IMR-90 (cell line): ENCODE measurements at regions not wholly inside any gene's neighbourhood (a gene's known extent, or its start where the extent isn't known, plus 50 kb on each side); places are given as distances from the start of the nearest gene placed in this dataset.

Source experiments
- ATAC-seq: fragments of 200-7000 bp; cut with Tn5 transposase; 2 replicates; pipeline ENCODE4 v1.9.1; 2020; ENCODE audit warnings: low read depth, mild to moderate bottlenecking, moderate library complexity
- BruUV-seq: library from RNA; stranded (reverse); fragments of 400-500 nt; replicated peaks from 2 replicates; lab custom pipeline; 2021; lab: Mats Ljungman, UMichigan
- CTCF ChIA-PET: fragments of 300-600 bp; formaldehyde crosslinking; extraction: SDS; loops from one replicate; lab custom pipeline; 2021; ENCODE audit warnings: antibody characterized with exemption; lab: Yijun Ruan, JAX
- POLR2A ChIA-PET: fragments of 300-600 bp; sonication (Branson Sonifier 250); formaldehyde crosslinking; loops from one replicate; lab custom pipeline; 2022; ENCODE audit warnings: antibody characterized with exemption; ENCODE audit not compliant: unreplicated experiment; lab: Charles Lee
- DNase-seq: peaks from one replicate; pipeline ENCODE4 v3.0.0; 2013
- H2AFZ ChIP-seq: replicated peaks from 2 replicates; pipeline ENCODE3; 2013; ENCODE audit warnings: low read length, mild to moderate bottlenecking; ENCODE audit not compliant: poor library complexity
- H2AK5ac ChIP-seq: 2 replicates; pipeline ENCODE4 v1.6.1; 2013; ENCODE audit warnings: low read depth, low read length, inconsistent platforms
- H2AK9ac ChIP-seq: replicated peaks from 2 replicates; pipeline ENCODE3; 2013; ENCODE audit warnings: mild to moderate bottlenecking, low read depth, low read length, moderate library complexity; ENCODE audit not compliant: poor library complexity
- H2BK120ac ChIP-seq: 2 replicates; pipeline ENCODE4 v1.6.1; 2013; ENCODE audit warnings: low read depth, low read length, inconsistent platforms
- H2BK15ac ChIP-seq: 3 replicates; pipeline ENCODE4 v1.6.1; 2013; ENCODE audit warnings: low read depth, low read length, inconsistent platforms
- H2BK20ac ChIP-seq: 2 replicates; pipeline ENCODE4 v1.6.1; 2013; ENCODE audit warnings: low read depth, mild to moderate bottlenecking, inconsistent platforms, low read length, moderate library complexity
- H2BK5ac ChIP-seq: 2 replicates; pipeline ENCODE4 v1.6.1; 2013; ENCODE audit warnings: mild to moderate bottlenecking, low read depth, low read length, inconsistent platforms; ENCODE audit not compliant: poor library complexity, severe bottlenecking
- H3K14ac ChIP-seq: replicated peaks from 2 replicates; pipeline ENCODE4 v1.6.1; 2013; ENCODE audit warnings: low read depth, low read length, inconsistent platforms
- H3K18ac ChIP-seq: 2 replicates; pipeline ENCODE4 v1.6.1; 2013; ENCODE audit warnings: low read depth, low read length, control low read depth
- H3K23ac ChIP-seq: 2 replicates; pipeline ENCODE4 v1.6.1; 2013; ENCODE audit warnings: low read depth, low read length, inconsistent platforms
- H3K27ac ChIP-seq: 2 replicates; pipeline ENCODE4 v1.5.1; 2013; ENCODE audit warnings: mild to moderate bottlenecking, control low read depth, low read length; ENCODE audit not compliant: insufficient read depth
- H3K27me3 ChIP-seq: 2 replicates; pipeline ENCODE4 v1.6.1; 2013; ENCODE audit warnings: low read length; ENCODE audit not compliant: control insufficient read depth, insufficient read depth
- H3K36me3 ChIP-seq: 2 replicates; pipeline ENCODE4 v1.6.1; 2013; ENCODE audit warnings: low read length, mixed read lengths; ENCODE audit not compliant: control insufficient read depth, insufficient read depth
- H3K4ac ChIP-seq: 2 replicates; pipeline ENCODE4 v1.6.1; 2013; ENCODE audit warnings: low read depth, low read length, inconsistent platforms
- H3K4me1 ChIP-seq: 2 replicates; pipeline ENCODE4 v1.6.1; 2013; ENCODE audit warnings: low read length, mixed read lengths; ENCODE audit not compliant: control insufficient read depth, insufficient read depth
- H3K4me2 ChIP-seq: 2 replicates; pipeline ENCODE4 v1.6.1; 2013; ENCODE audit warnings: low read depth, mild to moderate bottlenecking, control low read depth, low read length, moderate library complexity
- H3K4me3 ChIP-seq: 2 replicates; pipeline ENCODE4 v1.5.1; 2013; ENCODE audit warnings: low read depth, mild to moderate bottlenecking, control low read depth, low read length, moderate library complexity; ENCODE audit not compliant: insufficient read depth
- H3K56ac ChIP-seq: 2 replicates; pipeline ENCODE4 v1.6.1; 2013; ENCODE audit warnings: low read length, inconsistent platforms; ENCODE audit not compliant: insufficient read depth; ENCODE audit errors: extremely low read depth
- H3K79me1 ChIP-seq, 2 experiments: 2 replicates each; pipeline ENCODE4 v1.6.1; 2013; ENCODE audit warnings: low read length in 2 of 2, inconsistent platforms in 1 of 2, low read depth in 1 of 2
- H3K9ac ChIP-seq: 2 replicates; pipeline ENCODE4 v1.6.1; 2013; ENCODE audit warnings: low read depth, low read length, control low read depth
- H3K9me1 ChIP-seq: 2 replicates; pipeline ENCODE4 v1.6.1; 2013; ENCODE audit warnings: low read length, inconsistent platforms; ENCODE audit not compliant: insufficient read depth
- H3K9me3 ChIP-seq: 2 replicates; pipeline ENCODE4 v1.6.1; 2013; ENCODE audit warnings: low read length; ENCODE audit not compliant: control insufficient read depth, insufficient read depth
- H4K20me1 ChIP-seq: 2 replicates; pipeline ENCODE4 v1.6.1; 2013; ENCODE audit warnings: low read length, inconsistent platforms; ENCODE audit not compliant: insufficient read depth
- H4K5ac ChIP-seq: 2 replicates; pipeline ENCODE4 v1.6.1; 2013; ENCODE audit warnings: mild to moderate bottlenecking, low read depth, low read length, control low read depth
- H4K8ac ChIP-seq, 2 experiments: 2 replicates each; pipeline ENCODE4 v1.6.1; 2013; ENCODE audit warnings: low read depth in 2 of 2, low read length in 2 of 2, control low read depth in 1 of 2, inconsistent platforms in 1 of 2
- H4K91ac ChIP-seq: 2 replicates; pipeline ENCODE4 v1.6.1; 2013; ENCODE audit warnings: low read depth, low read length, inconsistent platforms; ENCODE audit not compliant: insufficient read depth
- BHLHE40 ChIP-seq: fragments of 150-350 bp; IDR thresholded peaks from 2 replicates; pipeline ENCODE4 v1.6.1; 2016; ENCODE audit warnings: mild to moderate bottlenecking, low read depth, low read length
- CEBPB ChIP-seq: IDR thresholded peaks from 2 replicates; pipeline ENCODE4 v1.6.1; 2012; ENCODE audit warnings: low read depth, low read length, improper control_type of control experiment
- CHD1 ChIP-seq: IDR thresholded peaks from 2 replicates; pipeline ENCODE4 v1.6.1; 2012; ENCODE audit warnings: low read depth, low read length, improper control_type of control experiment
- CTCF ChIP-seq: conservative IDR thresholded peaks from 2 replicates; pipeline ENCODE4 v1.5.1; 2012; ENCODE audit warnings: mild to moderate bottlenecking, low read depth, low read length, improper control_type of control experiment
- FOS ChIP-seq: fragments of 150-350 bp; IDR thresholded peaks from 2 replicates; pipeline ENCODE4 v1.6.1; 2016; ENCODE audit warnings: low read depth, low read length
- MAFK ChIP-seq: IDR thresholded peaks from 2 replicates; pipeline ENCODE4 v1.6.1; 2012; ENCODE audit warnings: low read depth, low read length, improper control_type of control experiment
- MAZ ChIP-seq: IDR thresholded peaks from 2 replicates; pipeline ENCODE4 v1.6.1; 2012; ENCODE audit warnings: low read depth, mild to moderate bottlenecking, low read length, improper control_type of control experiment, moderate library complexity, borderline replicate concordance
- MXI1 ChIP-seq: IDR thresholded peaks from 2 replicates; pipeline ENCODE4 v1.6.1; 2012; ENCODE audit warnings: low read depth, mild to moderate bottlenecking, low read length, moderate library complexity, borderline replicate concordance
- NFE2L2 ChIP-seq: fragments of 150-350 bp; IDR thresholded peaks from 2 replicates; pipeline ENCODE4 v1.6.1; 2016; ENCODE audit warnings: low read depth, mild to moderate bottlenecking, low read length
- POLR2A ChIP-seq: IDR thresholded peaks from 2 replicates; pipeline ENCODE4 v1.6.1; 2012; ENCODE audit warnings: mild to moderate bottlenecking, low read depth, low read length
- RAD21 ChIP-seq: IDR thresholded peaks from 2 replicates; pipeline ENCODE4 v1.6.1; 2012; ENCODE audit warnings: low read length, improper control_type of control experiment
- RCOR1 ChIP-seq: IDR thresholded peaks from 2 replicates; pipeline ENCODE4 v1.6.1; 2012; ENCODE audit warnings: mild to moderate bottlenecking, low read length, improper control_type of control experiment; ENCODE audit not compliant: insufficient replicate concordance
- RFX5 ChIP-seq: IDR thresholded peaks from 2 replicates; pipeline ENCODE4 v1.8.0; 2012; ENCODE audit warnings: low read depth, mild to moderate bottlenecking, low read length, moderate library complexity
- SMC3 ChIP-seq: fragments of 150-350 bp; IDR thresholded peaks from 2 replicates; pipeline ENCODE4 v1.6.1; 2016; ENCODE audit warnings: low read depth, mild to moderate bottlenecking, antibody characterized with exemption, low read length, moderate library complexity
- USF2 ChIP-seq: fragments of 150-350 bp; IDR thresholded peaks from 2 replicates; pipeline ENCODE4 v1.6.1; 2017; ENCODE audit warnings: mild to moderate bottlenecking, antibody characterized with exemption, low read length, low read depth
- WGBS, 2 experiments: methylation state at CpG; one replicate each; pipeline versions ENCODE4 v1.1.5 to v1.1.7; 2013; ENCODE audit warnings: missing lambda C conversion rate in 2 of 2; ENCODE audit not compliant: insufficient read length in 1 of 2; ENCODE audit errors: extremely low coverage in 2 of 2; 5-methylcytosine and 5-hydroxymethylcytosine counted together
- dilution Hi-C: fragments of 300-500 bp; cut with HindIII; formaldehyde crosslinking; loops from one replicate; pipeline ENCODE4 v1.14.3; 2018; ENCODE audit warnings: low sequenced_read_pairs; ENCODE audit not compliant: unreplicated experiment
- in situ Hi-C: fragments of 300-500 bp; cut with MboI; formaldehyde crosslinking; loops from 3 replicates; pipeline ENCODE4 v1.14.3; 2019; ENCODE audit warnings: low sequenced_read_pairs, inconsistent platforms, mixed read lengths
- intact Hi-C: fragments of 100-400 bp; cut with micrococcal nuclease; formaldehyde crosslinking; loops from 2 replicates; pipeline ENCODE4 v1.10.0; 2022

DNA sequence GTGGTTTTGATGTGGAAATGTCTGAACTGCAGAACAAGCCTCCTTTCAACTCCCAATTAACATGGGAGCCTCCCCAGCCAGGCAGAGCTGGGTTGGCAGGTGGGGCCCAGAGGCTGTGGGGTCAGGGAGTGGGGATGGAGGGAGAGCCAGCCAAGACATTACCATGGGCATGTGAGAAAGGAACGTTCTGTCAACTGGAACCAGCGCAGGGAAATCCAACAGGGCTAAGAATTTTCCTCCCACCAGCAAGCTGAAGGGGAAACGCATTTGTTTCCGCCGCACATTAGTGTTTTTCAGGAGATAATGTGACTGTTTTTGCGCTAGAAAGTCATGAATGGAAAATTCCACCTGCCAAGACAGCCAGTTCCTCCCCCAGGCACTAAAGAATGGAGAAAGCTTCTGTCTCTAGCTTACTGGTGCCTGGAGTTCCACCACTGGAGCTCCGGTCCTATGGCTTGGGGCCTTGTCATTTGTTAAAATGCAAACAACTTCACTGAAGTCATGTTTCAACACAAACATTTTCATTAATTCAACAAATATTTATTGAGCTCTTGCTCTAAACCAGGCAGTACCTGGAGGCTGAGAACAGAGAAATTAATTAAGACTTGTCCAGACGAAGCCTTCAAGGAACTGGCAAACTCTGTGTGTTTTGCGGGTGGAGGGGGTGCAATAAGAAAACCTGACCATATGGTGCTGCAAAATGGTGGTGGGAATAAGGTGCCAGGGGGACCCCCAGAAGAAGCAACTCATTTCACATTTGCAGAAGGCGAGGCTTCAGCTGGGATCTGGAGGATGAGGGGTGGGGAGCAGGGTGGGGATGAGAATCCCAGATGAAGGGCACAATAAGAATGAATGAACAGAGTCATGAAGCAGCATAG lies 305.1 kb downstream of the MATN1 start:
- ATAC-seq (no peak), DNase-seq (no peak)
- H3K27ac ChIP-seq: no peak overlapping the region
- CTCF ChIA-PET: no interaction called here
- TF ChIP-seq NFE2L2 (no peak), CTCF (no peak), MXI1 (no peak), BHLHE40 (no peak), RFX5 (no peak), FOS (no peak), MAZ (no peak), SMC3 (no peak), RAD21 (no peak), RCOR1 (no peak), USF2 (no peak), POLR2A (no peak), CEBPB (no peak), MAFK (no peak), CHD1 (no peak)
- H3K4ac ChIP-seq: no peak overlapping the region
- no peak overlapping the region for H3K14ac ChIP-seq
- no peak overlapping the region for H4K91ac ChIP-seq
- H3K36me3 ChIP-seq: no peaks in the 10 kb centered on the region
- BruUV-seq: no TSS peak
- no peak overlapping the region for H3K4me2 ChIP-seq
- H3K9me3 ChIP-seq: no peaks in the 10 kb centered on the region
- no peaks in the 10 kb centered on the region for H4K20me1 ChIP-seq
- H2BK15ac ChIP-seq: no peak overlapping the region
- no peaks in the 10 kb centered on the region for H3K9me1 ChIP-seq
- H3K4me1 ChIP-seq: no peaks in the 10 kb centered on the region
- H4K8ac ChIP-seq: no peak overlapping the region
- no peaks in the 10 kb centered on the region; the same call in 1 of the 2 replicates for H3K27me3 ChIP-seq
- no peak overlapping the region for H2BK120ac ChIP-seq
- H2AFZ ChIP-seq: no peak overlapping the region
- POLR2A ChIA-PET: no interaction called here
- H3K79me1 ChIP-seq: no peaks in the 10 kb centered on the region
- H3K56ac ChIP-seq: no peak overlapping the region
- H3K4me3 ChIP-seq: no peak overlapping the region
- H3K9ac ChIP-seq: no peak overlapping the region
- H4K5ac ChIP-seq: no peak overlapping the region
- 44% methylated on average over 3 of the region's 10 CpGs; no CpG with 5 or more reads in 1 of the 2 experiments for WGBS, 2 experiments
- no peak overlapping the region for H2BK20ac ChIP-seq
- in situ Hi-C loops: no loop called here
- no peak overlapping the region for H2AK9ac ChIP-seq
- dilution Hi-C loops: no loop called here
- no peak overlapping the region for H2BK5ac ChIP-seq
- H3K23ac ChIP-seq: no peak overlapping the region
- intact Hi-C loops: no loop called here
- H2AK5ac ChIP-seq: no peak overlapping the region
- no peak overlapping the region for H3K18ac ChIP-seq
